PC-3 (cell line): ENCODE measurements at regions not wholly inside any gene's neighbourhood (a gene's known extent, or its start where the extent isn't known, plus 50 kb on each side); places are given as distances from the start of the nearest gene placed in this dataset.

ENCODE experiments used
- ATAC-seq: fragments of 200-7000 bp; cut with Tn5 transposase; 2 replicates; pipeline ENCODE4 v1.9.1; 2020; ENCODE audit warnings: mild to moderate bottlenecking, moderate library complexity
- BruUV-seq: library from RNA; stranded (reverse); fragments of 400-500 nt; replicated peaks from 2 replicates; lab custom pipeline; 2021; lab: Mats Ljungman, UMichigan
- CTCF ChIA-PET: fragments of 300-600 bp; sonication (Branson Sonifier 250); formaldehyde crosslinking; loops from one replicate; lab custom pipeline; 2022; ENCODE audit warnings: antibody characterized with exemption; lab: Charles Lee
- POLR2A ChIA-PET: fragments of 300-600 bp; sonication (Branson Sonifier 250); formaldehyde crosslinking; loops from one replicate; lab custom pipeline; 2022; ENCODE audit warnings: antibody characterized with exemption; ENCODE audit not compliant: unreplicated experiment; lab: Charles Lee
- DNase-seq: peaks from one replicate; pipeline ENCODE4 v3.0.0-alpha.2; 2015
- H2AFZ ChIP-seq: fragments of 300-600 bp; sonication (generic); 2 replicates; pipeline ENCODE4 v1.6.0; 2016; ENCODE audit warnings: antibody characterized with exemption, low read length
- H3F3A ChIP-seq: fragments of 300-600 bp; sonication (generic); one replicate; pipeline ENCODE4 v1.6.0; 2017; ENCODE audit warnings: antibody characterized with exemption, low read length, control low read depth, mild to moderate bottlenecking; ENCODE audit not compliant: unreplicated experiment
- H3K27ac ChIP-seq: fragments of 300-600 bp; sonication (generic); 2 replicates; pipeline ENCODE4 v1.5.1; 2016; ENCODE audit warnings: mild to moderate bottlenecking, low read length
- H3K27me3 ChIP-seq: fragments of 300-600 bp; sonication (generic); 2 replicates; pipeline ENCODE4 v1.6.1; 2016; ENCODE audit warnings: low read length, mixed read lengths
- H3K36me3 ChIP-seq: fragments of 300-600 bp; sonication (generic); 2 replicates; pipeline ENCODE4 v1.6.1; 2016; ENCODE audit warnings: low read depth, mixed run types, low read length, mixed read lengths
- H3K4me1 ChIP-seq: fragments of 300-600 bp; sonication (generic); 2 replicates; pipeline ENCODE4 v1.5.1; 2016; ENCODE audit warnings: low read length; ENCODE audit not compliant: insufficient read depth
- H3K4me2 ChIP-seq: fragments of 300-600 bp; sonication (generic); 2 replicates; pipeline ENCODE4 v1.6.0; 2016; ENCODE audit warnings: low read length
- H3K4me3 ChIP-seq: fragments of 300-600 bp; sonication (generic); 2 replicates; pipeline ENCODE4 v1.5.1; 2016; ENCODE audit warnings: mild to moderate bottlenecking, low read length, mixed read lengths
- H3K79me2 ChIP-seq: fragments of 300-600 bp; sonication (generic); 2 replicates; pipeline ENCODE4 v1.6.1; 2017; ENCODE audit warnings: low read length, mixed read lengths
- H3K9ac ChIP-seq: fragments of 300-600 bp; sonication (generic); 2 replicates; pipeline ENCODE4 v1.6.0; 2016; ENCODE audit warnings: mild to moderate bottlenecking, low read length
- H3K9me2 ChIP-seq: fragments of 300-600 bp; sonication (generic); replicated peaks from 2 replicates; pipeline ENCODE4 v1.6.1; 2016; ENCODE audit warnings: mixed run types, low read length, mixed read lengths
- H3K9me3 ChIP-seq: fragments of 300-600 bp; sonication (generic); 2 replicates; pipeline ENCODE4 v1.6.1; 2016; ENCODE audit warnings: low read length, mixed read lengths
- H4K20me1 ChIP-seq: fragments of 300-600 bp; sonication (generic); 2 replicates; pipeline ENCODE4 v1.6.1; 2016; ENCODE audit warnings: low read length, mixed read lengths
- CTCF ChIP-seq: fragments of 300-600 bp; sonication (generic); conservative IDR thresholded peaks from 2 replicates; pipeline ENCODE4 v1.5.1; 2017; ENCODE audit warnings: antibody characterized with exemption, low read depth, mild to moderate bottlenecking, low read length
- EZH2 ChIP-seq: fragments of 300-600 bp; sonication (generic); IDR thresholded peaks from one replicate; pipeline ENCODE4 v1.6.1; 2017; ENCODE audit warnings: antibody characterized with exemption, mild to moderate bottlenecking, low read length; ENCODE audit not compliant: unreplicated experiment
- EZH2phosphoT487 ChIP-seq: fragments of 300-600 bp; sonication (generic); IDR thresholded peaks from 2 replicates; pipeline ENCODE4 v1.6.1; 2018; ENCODE audit warnings: mild to moderate bottlenecking, antibody characterized with exemption, low read length, borderline replicate concordance
- intact Hi-C: fragments of 100-400 bp; cut with micrococcal nuclease; formaldehyde crosslinking; loops from 2 replicates; pipeline ENCODE4 v1.9.0; 2023

DNA sequence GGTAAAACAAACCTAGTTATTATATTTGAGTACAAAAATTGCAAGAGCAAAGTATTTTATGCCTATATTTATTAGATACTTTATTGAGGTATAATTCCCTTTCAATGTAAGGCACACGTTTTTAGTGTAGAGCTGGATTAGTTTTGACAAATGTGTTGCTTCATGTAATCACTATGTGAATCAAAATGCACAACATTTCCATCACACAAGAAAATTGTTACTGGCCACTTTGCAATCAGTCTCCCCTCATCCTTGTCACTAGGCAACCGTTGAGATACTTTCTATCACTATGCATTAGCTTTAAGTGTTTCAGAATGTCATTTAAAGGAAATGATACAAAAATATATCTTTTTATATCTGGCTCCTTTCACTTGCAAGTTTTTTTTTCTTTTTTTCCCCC lies 531.0 kb downstream of the CCER1 start:
- no TSS peak for BruUV-seq

GRCh38 chr12:90410962-90411361 lies 544.0 kb downstream of the CCER1 start:
- Histone ChIP-seq H3K9me2 (no peaks in the 10 kb centered on the region), H4K20me1 (no peaks in the 10 kb centered on the region), H3K27ac (no peak overlapping the region), H3K4me1 (no peaks in the 10 kb centered on the region), H3K4me2 (no peak overlapping the region), H3K4me3 (no peak overlapping the region), H3K36me3 (no peaks in the 10 kb centered on the region), H3K79me2 (no peaks in the 10 kb centered on the region), H2AFZ (no peak overlapping the region), H3F3A (no peaks in the 10 kb centered on the region), H3K27me3 (no peaks in the 10 kb centered on the region), H3K9ac (no peak overlapping the region), H3K9me3 (no peaks in the 10 kb centered on the region)
- DNase-seq (no peak), ATAC-seq (no peak)
- intact Hi-C loops: no loop called here
- BruUV-seq: no TSS peak
- POLR2A ChIA-PET: no interaction called here
- no peak for TF ChIP-seq CTCF
- TF ChIP-seq EZH2phosphoT487: no peak
- TF ChIP-seq EZH2: no peak
- CTCF ChIA-PET: no interaction called here

More for the DNA sequence above, 531.0 kb downstream of the CCER1 start:
- H3K9ac ChIP-seq: no peak overlapping the region
- CTCF ChIA-PET: no interaction called here
- H3K9me2 ChIP-seq: no peaks in the 10 kb centered on the region
- no peaks in the 10 kb centered on the region for H3K9me3 ChIP-seq
- H2AFZ ChIP-seq: no peak overlapping the region
- no peak overlapping the region for H3K27ac ChIP-seq
- POLR2A ChIA-PET: no interaction called here
- TF ChIP-seq EZH2: no peak
- no peak for TF ChIP-seq EZH2phosphoT487
- TF ChIP-seq CTCF: no peak
- no peak overlapping the region for H3K4me3 ChIP-seq
- no peaks in the 10 kb centered on the region for H3K79me2 ChIP-seq
- H3K4me2 ChIP-seq: no peak overlapping the region
- no peaks in the 10 kb centered on the region for H3K4me1 ChIP-seq
- no peaks in the 10 kb centered on the region for H3K36me3 ChIP-seq
- no peak for DNase-seq
- H3F3A ChIP-seq: no peaks in the 10 kb centered on the region
- no peaks in the 10 kb centered on the region for H3K27me3 ChIP-seq
- intact Hi-C loops: no loop called here
- no peaks in the 10 kb centered on the region for H4K20me1 ChIP-seq
- ATAC-seq: no peak

DNA sequence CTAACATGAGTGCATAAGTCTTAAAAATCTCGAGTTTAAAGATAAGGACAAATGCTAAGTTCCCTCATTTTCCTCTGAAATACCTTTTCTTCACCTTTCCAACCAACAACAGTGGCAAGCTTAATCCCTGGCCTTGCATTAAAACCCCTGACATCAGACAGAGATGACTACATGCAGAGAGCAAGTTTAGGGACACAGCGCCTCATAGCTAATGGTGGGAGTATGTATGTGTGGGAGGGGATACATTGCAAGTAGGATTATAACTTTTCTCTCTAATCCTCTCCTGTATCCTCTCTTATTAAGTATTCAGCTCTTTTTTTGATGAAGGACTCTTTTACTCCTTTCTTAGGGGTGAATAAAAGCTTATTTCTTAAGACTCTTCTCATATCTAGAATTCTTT lies 547.1 kb downstream of the CCER1 start:
- no peak overlapping the region for H2AFZ ChIP-seq
- no peak overlapping the region for H3K4me2 ChIP-seq
- H3K4me3 ChIP-seq: no peak overlapping the region
- H3K4me1 ChIP-seq: no peaks in the 10 kb centered on the region
- ChIA-PET POLR2A (interaction anchor here (0.7 kb wide), 1 partner anchor 14 kb away, joined by 3 read pairs; no protein-coding TSS in a partner anchor), CTCF (no interaction called here)
- intact Hi-C loops: no loop called here
- no peak for DNase-seq
- TF ChIP-seq EZH2phosphoT487: no peak
- no peak for TF ChIP-seq CTCF
- no peak for TF ChIP-seq EZH2
- H3K36me3 ChIP-seq: no peaks in the 10 kb centered on the region
- BruUV-seq: no TSS peak
- H3K9me2 ChIP-seq: no peaks in the 10 kb centered on the region
- H3K9me3 ChIP-seq: no peaks in the 10 kb centered on the region
- H4K20me1 ChIP-seq: no peaks in the 10 kb centered on the region
- no peak overlapping the region for H3K27ac ChIP-seq
- H3K9ac ChIP-seq: no peak overlapping the region
- H3K79me2 ChIP-seq: no peaks in the 10 kb centered on the region
- no peaks in the 10 kb centered on the region for H3F3A ChIP-seq
- no peaks in the 10 kb centered on the region for H3K27me3 ChIP-seq
- no peak for ATAC-seq
